ENCODE measurements at regions not wholly inside any gene's neighbourhood (a gene's known extent, or its start where the extent isn't known, plus 50 kb on each side); places are given as distances from the start of the nearest gene placed in this dataset.

DNA sequence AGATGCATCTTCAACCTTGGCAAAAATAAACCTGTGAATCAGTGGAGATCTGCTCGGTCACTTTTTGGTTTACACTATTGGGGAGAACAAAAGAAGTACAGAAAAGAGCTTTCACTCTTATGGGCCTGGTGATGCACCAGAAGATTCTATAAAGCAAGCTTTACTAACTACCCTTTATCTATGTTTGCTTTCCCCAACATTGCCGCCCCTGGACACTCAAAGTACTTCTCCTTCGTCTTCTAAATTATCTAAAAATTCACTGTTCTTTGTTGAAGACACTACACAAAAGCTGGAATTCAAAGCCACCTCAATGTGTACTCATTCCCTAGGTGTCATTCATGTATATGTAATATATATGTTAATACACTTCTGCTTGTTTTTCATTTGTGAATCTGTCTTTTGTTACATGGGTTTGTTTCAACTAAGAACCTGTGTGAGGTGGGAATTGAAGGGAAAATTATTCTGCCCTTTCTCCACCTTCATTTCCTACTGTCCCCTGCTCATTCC is 97.9 kb upstream of the BTN3A2 start:
- no peak overlapping the region for H3K27ac ChIP-seq (ENCODE audit: low read depth, low read length)
- H3K9me3 ChIP-seq (ENCODE audit: insufficient read depth, low read depth, low read length): no peaks in the 10 kb centered on the region
- no peak overlapping the region for H4K91ac ChIP-seq (ENCODE audit: low read depth, low read length)
- H2AFZ ChIP-seq (ENCODE audit: insufficient read depth, low read length, poor library complexity): no peak overlapping the region
- no peak overlapping the region for H3K4me3 ChIP-seq (ENCODE audit: low read depth, low read length)
- DNase-seq: no peak
- peaks cover 1% of the 10 kb centered on the region for H3K79me2 ChIP-seq (ENCODE audit: control insufficient read depth, insufficient read depth, low read length, poor library complexity)
- no peak overlapping the region for H4K12ac ChIP-seq (ENCODE audit: low read depth, low read length)
- H3K79me1 ChIP-seq (ENCODE audit: low read length): peaks cover 6% of the 10 kb centered on the region
- H2BK120ac ChIP-seq (ENCODE audit: insufficient read depth, low read length, poor library complexity): no peak overlapping the region
- no peak overlapping the region for H3K4ac ChIP-seq (ENCODE audit: low read depth, low read length)
- H3K9ac ChIP-seq (ENCODE audit: low read length): no peak overlapping the region
- H2BK5ac ChIP-seq (ENCODE audit: low read depth, low read length, poor library complexity): no peak overlapping the region
- no peak overlapping the region for H3K14ac ChIP-seq (ENCODE audit: low read length)
- no peaks in the 10 kb centered on the region for H3K4me1 ChIP-seq (ENCODE audit: control insufficient read depth in 1 of 2, insufficient read depth in 2 of 2, low read length in 2 of 2)
- H2BK12ac ChIP-seq (ENCODE audit: low read length): no peak overlapping the region
- WGBS (ENCODE audit: extremely low coverage, insufficient coverage, insufficient read length): no CpG with 5 or more reads among the region's 3 CpGs
- no peaks in the 10 kb centered on the region for H3K36me3 ChIP-seq (ENCODE audit: control insufficient read depth in 1 of 2, insufficient read depth in 2 of 2, low read length in 2 of 2)
- no peak overlapping the region for H3K18ac ChIP-seq (ENCODE audit: low read length)
- H4K8ac ChIP-seq (ENCODE audit: low read depth, low read length): no peak overlapping the region
- no peak overlapping the region for H2AK5ac ChIP-seq (ENCODE audit: low read length)
- no peak overlapping the region for H3K23ac ChIP-seq (ENCODE audit: low read length)
- H3K4me2 ChIP-seq (ENCODE audit: low read length): no peak overlapping the region
- H3K27me3 ChIP-seq (ENCODE audit: insufficient read depth, low read length): no peaks in the 10 kb centered on the region

DNA sequence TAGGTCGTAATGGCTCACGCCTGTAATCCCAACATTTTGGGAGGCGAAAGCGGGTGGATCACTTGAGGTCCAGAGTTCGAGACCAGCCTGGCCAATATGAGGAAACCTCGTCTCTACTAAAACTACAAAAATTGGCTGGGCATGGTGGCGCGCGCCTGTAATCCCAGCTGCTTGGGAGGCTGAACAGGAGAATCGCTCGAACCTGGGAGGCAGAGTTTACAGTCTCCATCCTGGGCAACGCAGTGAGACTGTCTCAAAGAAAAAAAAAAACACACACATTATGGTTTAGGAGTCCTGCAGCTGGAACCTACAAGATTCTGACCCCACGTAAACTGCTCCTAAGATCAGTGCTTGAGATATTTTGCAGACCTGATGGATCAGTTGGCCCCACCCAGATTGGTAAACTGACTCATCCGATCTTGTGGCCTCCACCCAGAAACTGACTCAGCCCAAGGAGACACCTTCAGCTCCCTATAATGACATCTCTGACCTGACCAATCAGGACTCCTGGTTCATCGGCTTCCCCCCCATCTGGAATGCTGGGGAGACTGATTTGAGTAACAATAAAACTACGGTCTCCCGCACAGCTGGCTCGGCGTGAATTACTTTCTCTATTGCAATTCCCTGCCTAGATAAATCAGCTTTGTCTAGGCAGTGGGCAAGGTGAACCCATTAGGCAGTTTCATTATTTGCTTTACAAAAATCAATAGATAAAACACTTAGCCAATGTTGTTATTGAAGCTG is 96.2 kb upstream of the BTN3A2 start:
- H2BK5ac ChIP-seq (ENCODE audit: low read depth, low read length, poor library complexity): no peak overlapping the region
- H4K91ac ChIP-seq (ENCODE audit: low read depth, low read length): no peak overlapping the region
- no peak overlapping the region for H4K8ac ChIP-seq (ENCODE audit: low read depth, low read length)
- H3K27me3 ChIP-seq (ENCODE audit: insufficient read depth, low read length): no peaks in the 10 kb centered on the region
- H3K79me1 ChIP-seq (ENCODE audit: low read length): peaks cover 15% of the 10 kb centered on the region
- H4K12ac ChIP-seq (ENCODE audit: low read depth, low read length): no peak overlapping the region
- DNase-seq: no peak
- no peak overlapping the region for H3K4ac ChIP-seq (ENCODE audit: low read depth, low read length)
- H3K79me2 ChIP-seq (ENCODE audit: control insufficient read depth, insufficient read depth, low read length, poor library complexity): peaks cover 6% of the 10 kb centered on the region
- H3K4me3 ChIP-seq (ENCODE audit: low read depth, low read length): no peak overlapping the region
- H3K18ac ChIP-seq (ENCODE audit: low read length): no peak overlapping the region
- WGBS (ENCODE audit: extremely low coverage, insufficient coverage, insufficient read length): no CpG with 5 or more reads among the region's 19 CpGs
- peaks cover 0 to 3% of the 10 kb centered on the region in 2 experiments for H3K4me1 ChIP-seq (ENCODE audit: control insufficient read depth in 1 of 2, insufficient read depth in 2 of 2, low read length in 2 of 2)
- H2BK120ac ChIP-seq (ENCODE audit: insufficient read depth, low read length, poor library complexity): no peak overlapping the region
- H3K9me3 ChIP-seq (ENCODE audit: insufficient read depth, low read depth, low read length): no peaks in the 10 kb centered on the region
- no peak overlapping the region for H2AFZ ChIP-seq (ENCODE audit: insufficient read depth, low read length, poor library complexity)
- no peak overlapping the region for H3K23ac ChIP-seq (ENCODE audit: low read length)
- H3K14ac ChIP-seq (ENCODE audit: low read length): no peak overlapping the region
- H3K9ac ChIP-seq (ENCODE audit: low read length): no peak overlapping the region
- H3K27ac ChIP-seq (ENCODE audit: low read depth, low read length): no peak overlapping the region
- peak overlapping the region; percentile 17 for H3K4me2 ChIP-seq (ENCODE audit: low read length)
- H2AK5ac ChIP-seq (ENCODE audit: low read length): no peak overlapping the region
- H3K36me3 ChIP-seq (ENCODE audit: control insufficient read depth in 1 of 2, insufficient read depth in 2 of 2, low read length in 2 of 2): no peaks in the 10 kb centered on the region
- H2BK12ac ChIP-seq (ENCODE audit: low read length): no peak overlapping the region

DNA sequence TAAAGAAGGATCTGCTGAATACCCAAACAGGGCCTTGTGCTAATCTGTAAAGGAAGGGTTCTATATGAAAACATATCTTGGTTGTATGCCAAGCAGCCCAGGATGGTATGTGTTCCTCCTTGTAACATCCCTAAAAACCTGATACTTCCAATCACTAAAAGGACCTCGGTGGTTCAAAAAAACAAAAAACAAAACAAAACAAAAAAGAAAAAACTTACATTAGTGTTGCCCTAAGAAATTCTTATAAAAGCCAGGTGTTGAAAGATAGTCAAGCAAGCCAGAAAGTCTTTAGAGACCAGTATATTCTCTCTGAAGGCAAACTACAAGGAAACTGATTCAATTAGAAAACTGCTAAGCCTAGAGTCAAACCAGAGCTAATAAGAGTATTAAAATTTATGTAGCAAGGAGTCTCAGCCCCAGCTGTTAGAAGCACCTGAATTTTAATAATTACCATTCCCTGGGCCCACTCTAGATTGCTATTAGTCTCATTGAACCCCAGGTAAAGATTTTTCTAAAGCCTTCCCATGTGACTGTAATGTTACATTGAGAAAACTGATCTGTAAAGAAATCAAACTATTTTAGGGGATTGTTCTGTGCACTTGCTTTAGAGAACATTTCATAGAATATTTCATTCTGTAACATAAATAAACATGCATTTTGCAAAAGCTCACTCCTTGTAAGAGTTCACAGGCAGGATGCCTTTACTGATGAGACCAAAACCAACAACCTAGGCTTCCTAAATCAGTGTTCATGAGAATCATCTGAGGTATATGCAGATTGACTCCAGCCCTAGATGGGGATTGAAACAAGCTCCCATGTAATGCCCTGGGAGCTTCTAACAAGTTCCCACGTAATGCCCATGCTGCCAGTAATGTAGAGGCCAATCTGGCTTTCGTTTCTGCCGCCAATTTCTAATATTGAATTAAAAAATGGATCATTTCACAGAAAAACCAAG is 95.2 kb upstream of the BTN3A2 start:
- Histone ChIP-seq H3K23ac (ENCODE audit: low read length) (no peak overlapping the region), H3K79me1 (ENCODE audit: low read length) (peaks cover 15% of the 10 kb centered on the region), H3K9me3 (ENCODE audit: insufficient read depth, low read depth, low read length) (no peaks in the 10 kb centered on the region), H3K27me3 (ENCODE audit: insufficient read depth, low read length) (no peaks in the 10 kb centered on the region), H2AFZ (ENCODE audit: insufficient read depth, low read length, poor library complexity) (no peak overlapping the region), H3K4me2 (ENCODE audit: low read length) (peak overlapping the region; percentile 99), H4K91ac (ENCODE audit: low read depth, low read length) (no peak overlapping the region), H3K4me3 (ENCODE audit: low read depth, low read length) (no peak overlapping the region), H3K4ac (ENCODE audit: low read depth, low read length) (no peak overlapping the region), H3K4me1 (ENCODE audit: control insufficient read depth in 1 of 2, insufficient read depth in 2 of 2, low read length in 2 of 2) (peaks cover 0 to 3% of the 10 kb centered on the region in 2 experiments), H2BK12ac (ENCODE audit: low read length) (no peak overlapping the region), H3K27ac (ENCODE audit: low read depth, low read length) (no peak overlapping the region), H2AK5ac (ENCODE audit: low read length) (no peak overlapping the region), H3K9ac (ENCODE audit: low read length) (no peak overlapping the region), H3K79me2 (ENCODE audit: control insufficient read depth, insufficient read depth, low read length, poor library complexity) (peaks cover 6% of the 10 kb centered on the region), H3K18ac (ENCODE audit: low read length) (peak overlapping the region; percentile 69), H2BK5ac (ENCODE audit: low read depth, low read length, poor library complexity) (no peak overlapping the region), H2BK120ac (ENCODE audit: insufficient read depth, low read length, poor library complexity) (no peak overlapping the region), H4K8ac (ENCODE audit: low read depth, low read length) (no peak overlapping the region), H3K36me3 (ENCODE audit: control insufficient read depth in 1 of 2, insufficient read depth in 2 of 2, low read length in 2 of 2) (no peaks in the 10 kb centered on the region), H4K12ac (ENCODE audit: low read depth, low read length) (no peak overlapping the region), H3K14ac (ENCODE audit: low read length) (no peak overlapping the region)
- no CpG with 5 or more reads among the region's 4 CpGs for WGBS (ENCODE audit: extremely low coverage, insufficient coverage, insufficient read length)
- DNase-seq: no peak

DNA sequence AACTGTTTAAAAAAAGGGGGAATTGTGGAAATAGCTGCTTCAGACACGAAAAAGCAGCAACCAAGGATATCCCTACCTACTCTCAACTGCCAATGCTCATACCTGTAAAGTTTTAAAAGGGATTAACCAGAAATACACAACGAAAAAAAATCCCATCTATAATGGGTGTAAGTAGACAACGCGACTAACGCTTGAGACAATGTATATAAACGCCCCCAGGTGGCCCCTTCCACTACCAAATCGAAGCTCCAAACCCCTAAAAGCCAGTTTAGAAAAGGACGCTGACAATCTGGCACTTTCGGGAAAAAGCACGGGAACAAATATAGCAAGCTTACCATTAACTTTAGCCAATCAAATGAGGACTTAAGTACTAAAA is 94.5 kb upstream of the BTN3A2 start:
- Histone ChIP-seq H2BK12ac (ENCODE audit: low read length) (no peak overlapping the region), H3K4me2 (ENCODE audit: low read length) (peak overlapping the region; percentile 99), H2AFZ (ENCODE audit: insufficient read depth, low read length, poor library complexity) (no peak overlapping the region), H3K4ac (ENCODE audit: low read depth, low read length) (no peak overlapping the region), H3K36me3 (ENCODE audit: control insufficient read depth in 1 of 2, insufficient read depth in 2 of 2, low read length in 2 of 2) (no peaks in the 10 kb centered on the region), H3K4me3 (ENCODE audit: low read depth, low read length) (no peak overlapping the region), H3K9ac (ENCODE audit: low read length) (peak overlapping the region; percentile 30), H3K27me3 (ENCODE audit: insufficient read depth, low read length) (no peaks in the 10 kb centered on the region), H3K9me3 (ENCODE audit: insufficient read depth, low read depth, low read length) (no peaks in the 10 kb centered on the region), H2BK120ac (ENCODE audit: insufficient read depth, low read length, poor library complexity) (no peak overlapping the region), H3K79me1 (ENCODE audit: low read length) (peaks cover 15% of the 10 kb centered on the region), H3K18ac (ENCODE audit: low read length) (no peak overlapping the region), H3K79me2 (ENCODE audit: control insufficient read depth, insufficient read depth, low read length, poor library complexity) (peaks cover 6% of the 10 kb centered on the region), H4K8ac (ENCODE audit: low read depth, low read length) (no peak overlapping the region), H4K12ac (ENCODE audit: low read depth, low read length) (no peak overlapping the region), H3K14ac (ENCODE audit: low read length) (no peak overlapping the region), H3K4me1 (ENCODE audit: control insufficient read depth in 1 of 2, insufficient read depth in 2 of 2, low read length in 2 of 2) (peaks cover 0 to 3% of the 10 kb centered on the region in 2 experiments), H2AK5ac (ENCODE audit: low read length) (no peak overlapping the region), H2BK5ac (ENCODE audit: low read depth, low read length, poor library complexity) (no peak overlapping the region), H3K27ac (ENCODE audit: low read depth, low read length) (peak overlapping the region; percentile 25), H3K23ac (ENCODE audit: low read length) (no peak overlapping the region), H4K91ac (ENCODE audit: low read depth, low read length) (no peak overlapping the region)
- WGBS (ENCODE audit: extremely low coverage, insufficient coverage, insufficient read length): no CpG with 5 or more reads among the region's 10 CpGs
- no peak for DNase-seq
